ENCODE measurements at regions not wholly inside any gene's neighbourhood (a gene's known extent, or its start where the extent isn't known, plus 50 kb on each side); places are given as distances from the start of the nearest gene placed in this dataset.
A peak's percentile ranks its signal among the peaks of the same experiment; 100 is the strongest.

GRCh38 chr6:165751486-165751885 lies 88.4 kb upstream of the PDE10A start (continued):
- no peak for TF ChIP-seq ARID5B (CRISPR knock-in tag; IDR thresholded peaks at IDR 0.05)
- TF ChIP-seq NFIB (CRISPR knock-in tag; IDR thresholded peaks at IDR 0.05; ENCODE audit: borderline replicate concordance), result no peak
- TF ChIP-seq ZNF329 (CRISPR knock-in tag; IDR thresholded peaks at IDR 0.05; ENCODE audit: low read depth), result no peak
- TF ChIP-seq WIZ (CRISPR knock-in tag; IDR thresholded peaks at IDR 0.05), result no peak
- no peak for TF ChIP-seq HOMEZ (CRISPR knock-in tag; IDR thresholded peaks at IDR 0.05; ENCODE audit: low read depth)

GRCh38 chr6:165749163-165749562 lies 86.1 kb upstream of the PDE10A start:
- POLR2A ChIA-PET, result no interaction called here
- no TSS peak for BruUV-seq (replicated peaks)
- H3K4me3 ChIP-seq (replicated peaks in 1 of 3; ENCODE audit: insufficient read depth in 1 of 3, low read depth in 2 of 3, low read length in 3 of 3), result no peak overlapping the region
- FAIRE-seq, result peak; percentile 15
- no peaks in the 10 kb centered on the region for H3K36me3 ChIP-seq (replicated peaks in 1 of 2; ENCODE audit: control insufficient read depth in 1 of 2, insufficient read depth in 2 of 2, low read length in 2 of 2)
- H3K27me3 ChIP-seq (ENCODE audit: control insufficient read depth in 1 of 2, insufficient read depth in 2 of 2, low read length in 2 of 2), result peaks cover 0 to 6% of the 10 kb centered on the region in 2 experiments; a peak in 2 of 5 replicates
- H2AFZ ChIP-seq (ENCODE audit: low read length), result no peak overlapping the region
- intact Hi-C loops (cut with micrococcal nuclease; ENCODE audit: unreplicated experiment) (no loop called here), in situ Hi-C loops (cut with HindIII; ENCODE audit: extremely low pct_ligation_motif_present, low pct_unique_long_range_greater_than_20kb) (no loop called here)
- CTCF ChIA-PET (ENCODE audit: low intra/inter-chr PET ratio, low total read pairs), result no interaction called here
- no peak for ATAC-seq
- H3K79me2 ChIP-seq (ENCODE audit: insufficient read depth, low read length), result no peaks in the 10 kb centered on the region
- H3K27ac ChIP-seq (ENCODE audit: extremely low read length, insufficient read depth, low read length), result no peak overlapping the region
- H3K9me3 ChIP-seq (ENCODE audit: low read length), result peaks cover 4% of the 10 kb centered on the region
- H3K4me1 ChIP-seq (ENCODE audit: insufficient read depth, low read length), result no peaks in the 10 kb centered on the region
- no peak overlapping the region for H3K4me2 ChIP-seq (ENCODE audit: low read depth, low read length)
- H3K9ac ChIP-seq (ENCODE audit: insufficient read depth, low read depth, low read length), result no peak overlapping the region
- no peaks in the 10 kb centered on the region for H4K20me1 ChIP-seq (ENCODE audit: insufficient read depth, low read length)
- no peak for DNase-seq (ENCODE audit: low spot score)
- TF ChIP-seq POLR2A (IDR thresholded peaks at IDR 0.05; ENCODE audit: insufficient read depth in 1 of 2, low read depth in 2 of 2, low read length in 2 of 2) (no peak), KDM5A (IDR thresholded peaks at IDR 0.05; ENCODE audit: borderline replicate concordance, low read length) (no peak), TRIM22 (IDR thresholded peaks at IDR 0.05) (0 out of 2 replicates have a peak, but pooled peaks have one; percentile 56), NFRKB (IDR thresholded peaks at IDR 0.05) (no peak), PLRG1 (conservative IDR thresholded peaks at IDR 0.05) (peak; percentile 81; the same call in 1 of the 2 replicates), PAX8 (CRISPR knock-in tag; IDR thresholded peaks at IDR 0.05; ENCODE audit: borderline replicate concordance) (no peak), ZNF337 (CRISPR knock-in tag; IDR thresholded peaks at IDR 0.05; ENCODE audit: borderline replicate concordance, low read depth) (no peak), FOXA1 (IDR thresholded peaks at IDR 0.05) (0 out of 2 replicates have a peak, but pooled peaks have one; percentile 6), FOXA1 (CRISPR knock-in tag; IDR thresholded peaks at IDR 0.05) (no peak), LCORL (IDR thresholded peaks at IDR 0.05) (peak; percentile 21; the same call in 1 of the 2 replicates), LCORL (CRISPR knock-in tag; IDR thresholded peaks at IDR 0.05) (no peak), ZNF776 (CRISPR knock-in tag; IDR thresholded peaks at IDR 0.05) (no peak), ZMAT5 (CRISPR knock-in tag; IDR thresholded peaks at IDR 0.05; ENCODE audit: borderline replicate concordance, low read depth) (no peak), HIVEP1 (CRISPR knock-in tag; IDR thresholded peaks at IDR 0.05) (no peak), TBL1XR1 (IDR thresholded peaks at IDR 0.05; ENCODE audit: borderline replicate concordance, low read length, partially characterized antibody) (no peak), ARNT (IDR thresholded peaks at IDR 0.05) (0 out of 2 replicates have a peak, but pooled peaks have one; percentile 54)
